BJ (cell line): ENCODE measurements at regions not wholly inside any gene's neighbourhood (a gene's known extent, or its start where the extent isn't known, plus 50 kb on each side); places are given as distances from the start of the nearest gene placed in this dataset.
"Not testable (repeated sequence)": the region's sequence is repeated elsewhere in the genome, so short reads cannot be mapped to it uniquely, and the experiment has no call there.

ENCODE experiments used
- CTCF ChIA-PET: fragments of 350-600 bp; formaldehyde crosslinking; extraction: SDS; loops from one replicate; lab custom pipeline; 2021; ENCODE audit warnings: antibody characterized with exemption, inconsistent platforms; lab: Yijun Ruan, JAX
- POLR2A ChIA-PET: fragments of 300-600 bp; sonication (Branson Sonifier 250); formaldehyde crosslinking; extraction: SDS; loops from one replicate; lab custom pipeline; 2021; ENCODE audit warnings: antibody characterized with exemption; lab: Charles Lee
- DNase-seq: peaks from one replicate; pipeline ENCODE4 v3.0.0-alpha.2; 2011; ENCODE audit warnings: low read depth
- H3K27me3 ChIP-seq: 2 replicates; pipeline ENCODE4 v1.6.0; 2011; ENCODE audit warnings: low read length; ENCODE audit not compliant: control insufficient read depth, insufficient read depth
- H3K36me3 ChIP-seq: 2 replicates; pipeline ENCODE4 v1.5.1; 2011; ENCODE audit warnings: low read length; ENCODE audit not compliant: control insufficient read depth, insufficient read depth
- H3K4me3 ChIP-seq: 2 replicates; pipeline ENCODE4 v1.5.1; 2011; ENCODE audit warnings: low read depth, mild to moderate bottlenecking, control low read depth, low read length
- TF ChIP-seq, protein P1 (sequence below): IDR thresholded peaks from 2 replicates; pipeline ENCODE4 v1.5.1; 2011; ENCODE audit warnings: low read depth, mild to moderate bottlenecking, control low read depth, inconsistent platforms, low read length, moderate library complexity; ENCODE audit not compliant: insufficient read depth

DNA sequence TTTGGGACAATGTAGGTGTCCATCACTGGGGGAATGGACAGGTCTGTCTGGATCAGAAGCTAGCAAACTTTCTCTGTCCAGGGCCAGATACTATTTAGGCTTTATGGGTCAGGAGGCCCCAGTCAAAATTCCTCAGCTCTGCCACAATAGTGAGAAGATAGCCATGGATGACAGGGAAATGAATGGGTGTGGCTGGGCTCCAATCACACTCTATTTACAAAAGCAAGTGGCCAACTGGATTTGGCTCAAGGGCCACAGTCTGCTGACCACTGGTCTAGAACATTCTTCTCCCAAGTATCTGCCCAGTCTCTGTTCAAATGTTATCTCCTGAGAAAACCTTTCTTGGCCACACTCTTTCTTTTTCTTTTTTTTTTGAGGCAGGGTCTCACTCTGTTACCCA is 339.9 kb downstream of the SOX9 start:
- POLR2A ChIA-PET = no interaction called here
- H3K4me3 ChIP-seq = no peak overlapping the region
- H3K36me3 ChIP-seq = no peaks in the 10 kb centered on the region
- no peak for DNase-seq
- H3K27me3 ChIP-seq = no peaks in the 10 kb centered on the region
- TF ChIP-seq, protein P1, sequence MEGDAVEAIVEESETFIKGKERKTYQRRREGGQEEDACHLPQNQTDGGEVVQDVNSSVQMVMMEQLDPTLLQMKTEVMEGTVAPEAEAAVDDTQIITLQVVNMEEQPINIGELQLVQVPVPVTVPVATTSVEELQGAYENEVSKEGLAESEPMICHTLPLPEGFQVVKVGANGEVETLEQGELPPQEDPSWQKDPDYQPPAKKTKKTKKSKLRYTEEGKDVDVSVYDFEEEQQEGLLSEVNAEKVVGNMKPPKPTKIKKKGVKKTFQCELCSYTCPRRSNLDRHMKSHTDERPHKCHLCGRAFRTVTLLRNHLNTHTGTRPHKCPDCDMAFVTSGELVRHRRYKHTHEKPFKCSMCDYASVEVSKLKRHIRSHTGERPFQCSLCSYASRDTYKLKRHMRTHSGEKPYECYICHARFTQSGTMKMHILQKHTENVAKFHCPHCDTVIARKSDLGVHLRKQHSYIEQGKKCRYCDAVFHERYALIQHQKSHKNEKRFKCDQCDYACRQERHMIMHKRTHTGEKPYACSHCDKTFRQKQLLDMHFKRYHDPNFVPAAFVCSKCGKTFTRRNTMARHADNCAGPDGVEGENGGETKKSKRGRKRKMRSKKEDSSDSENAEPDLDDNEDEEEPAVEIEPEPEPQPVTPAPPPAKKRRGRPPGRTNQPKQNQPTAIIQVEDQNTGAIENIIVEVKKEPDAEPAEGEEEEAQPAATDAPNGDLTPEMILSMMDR = no peak
- CTCF ChIA-PET = interaction anchor here (0.7 to 1.3 kb wide), 2 partner anchors 9 to 122 kb away, joined by 3 read pairs; no protein-coding TSS in a partner anchor

- no peak for DNase-seq
- TF ChIP-seq, protein P1 = no peak
- no peak overlapping the region for H3K4me3 ChIP-seq
- ChIA-PET POLR2A (no interaction called here), CTCF (interaction anchor here (1.3 kb wide), 1 partner anchor 10 kb away, joined by 3 read pairs; no protein-coding TSS in a partner anchor)
- H3K27me3 ChIP-seq = no peaks in the 10 kb centered on the region
- H3K36me3 ChIP-seq = no peaks in the 10 kb centered on the region
Measured at GRCh38 chr17:72461757-72462156, 340.9 kb downstream of the SOX9 start.

GRCh38 chr17:72462407-72462806 is 341.6 kb downstream of the SOX9 start:
- DNase-seq = no peak
- ChIA-PET POLR2A (no interaction called here), CTCF (interaction anchor here (0.6 to 0.7 kb wide), 2 partner anchors 98 to 210 kb away, joined by 3 read pairs; no protein-coding TSS in a partner anchor)
- TF ChIP-seq, protein P1 = no peak
- no peaks in the 10 kb centered on the region for H3K36me3 ChIP-seq
- H3K4me3 ChIP-seq = no peak overlapping the region
- no peaks in the 10 kb centered on the region for H3K27me3 ChIP-seq

- POLR2A ChIA-PET = no interaction called here
- no peak for DNase-seq
- H3K27me3 ChIP-seq = no peaks in the 10 kb centered on the region
- H3K4me3 ChIP-seq = no peak overlapping the region
- TF ChIP-seq, protein P1 = no peak
- CTCF ChIA-PET = interaction anchor here (0.6 to 0.7 kb wide), 3 partner anchors 24 to 211 kb away, joined by 3 read pairs; no protein-coding TSS in a partner anchor
- no peaks in the 10 kb centered on the region for H3K36me3 ChIP-seq
Measured at GRCh38 chr17:72462814-72463213, 342.0 kb downstream of the SOX9 start.

DNA sequence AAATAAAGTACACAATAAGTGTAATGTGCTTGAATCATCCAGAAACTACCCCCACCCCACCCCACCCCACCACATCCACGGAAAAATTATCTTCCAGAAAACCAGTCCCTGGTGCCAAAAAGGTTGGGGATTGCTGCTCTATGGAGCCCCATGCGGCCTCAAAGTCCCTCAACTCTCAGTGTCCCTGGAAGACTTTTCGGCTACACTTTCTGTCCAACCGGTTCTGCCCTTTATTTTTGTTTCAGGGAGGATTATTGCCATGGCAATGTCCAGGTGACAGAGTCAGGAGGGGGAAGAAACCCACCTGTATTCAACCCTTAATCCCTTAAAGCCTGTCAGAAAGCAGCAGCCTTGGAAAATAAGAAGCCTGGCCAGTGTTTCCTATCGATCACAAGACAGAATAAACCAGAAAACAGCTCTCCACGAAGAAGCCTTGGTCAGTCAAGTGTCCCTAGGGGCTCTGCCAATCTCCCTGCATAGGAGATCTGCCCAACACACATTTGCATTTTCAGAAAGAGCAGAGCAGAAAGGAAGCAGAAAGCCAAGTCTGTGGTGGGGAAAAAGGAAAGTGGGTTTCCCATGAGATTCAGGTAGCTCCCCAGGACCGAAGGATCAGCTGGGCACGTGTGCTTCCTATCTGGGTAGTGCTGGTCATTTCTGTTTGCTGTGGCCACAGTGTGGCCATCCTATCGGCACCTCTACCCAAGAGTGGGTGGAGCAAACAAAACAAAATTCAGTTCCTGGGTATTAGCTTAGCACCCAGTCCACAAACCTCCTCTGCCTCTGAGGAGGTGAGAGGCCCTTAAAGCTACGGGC is 342.7 kb downstream of the SOX9 start:
- H3K36me3 ChIP-seq = no peaks in the 10 kb centered on the region
- no peak overlapping the region for H3K4me3 ChIP-seq
- no peaks in the 10 kb centered on the region for H3K27me3 ChIP-seq
- DNase-seq = no peak
- POLR2A ChIA-PET = no interaction called here
- TF ChIP-seq, protein P1 = no peak
- CTCF ChIA-PET = interaction anchor here (0.6 kb wide), 1 partner anchor 23 kb away, joined by 3 read pairs; no protein-coding TSS in a partner anchor

GRCh38 chr17:72464221-72464620 is 343.4 kb downstream of the SOX9 start:
- H3K36me3 ChIP-seq, DNase-seq, H3K27me3 ChIP-seq, POLR2A ChIA-PET, H3K4me3 ChIP-seq: not testable (repeated sequence)
- CTCF ChIA-PET = interaction anchor here (1.3 kb wide), 1 partner anchor 12 kb away, joined by 4 read pairs; no protein-coding TSS in a partner anchor
